Skin epidermis (tissue), 12 donors: ENCODE measurements at regions not wholly inside any gene's neighbourhood (a gene's known extent, or its start where the extent isn't known, plus 50 kb on each side); places are given as distances from the start of the nearest gene placed in this dataset.

Source experiments
- H3K27ac ChIP-seq, 21 experiments: fragments of 200-600 bp; sonication (generic) in 11 of 21; one replicate each; pipeline ENCODE4 v1.5.0; 2020; ENCODE audit warnings: mild to moderate bottlenecking in 3 of 21, inconsistent platforms in 2 of 21, moderate library complexity in 2 of 21
- H3K4me3 ChIP-seq, 7 experiments: fragments of 200-600 bp; sonication (generic) in 2 of 7; one replicate each; pipeline ENCODE4 v1.5.0; 2020; ENCODE audit warnings: inconsistent platforms in 2 of 7, mild to moderate bottlenecking in 2 of 7, moderate library complexity in 1 of 7

DNA sequence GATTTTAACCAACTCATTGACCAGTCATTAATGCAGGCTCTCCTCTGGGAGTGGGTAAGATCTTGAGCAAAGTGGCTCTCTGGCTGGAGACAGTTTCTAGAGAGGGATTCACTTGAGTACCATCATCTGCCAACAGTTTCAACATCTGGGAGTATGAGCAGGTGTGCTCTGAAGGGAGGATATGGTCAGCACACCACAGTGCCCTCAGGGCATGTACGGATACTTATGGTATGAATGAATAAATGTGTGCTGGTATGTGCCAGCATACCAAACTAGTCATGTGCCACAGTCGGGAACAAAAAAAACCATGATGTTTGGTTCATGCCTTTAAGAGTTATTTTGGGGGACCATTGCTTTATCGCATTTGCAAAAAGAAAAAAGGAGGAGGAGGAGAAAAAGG is 1197.5 kb upstream of the TENM4 start:
- H3K4me3 ChIP-seq = no peak overlapping the region
- H3K27ac ChIP-seq = no peak overlapping the region

DNA sequence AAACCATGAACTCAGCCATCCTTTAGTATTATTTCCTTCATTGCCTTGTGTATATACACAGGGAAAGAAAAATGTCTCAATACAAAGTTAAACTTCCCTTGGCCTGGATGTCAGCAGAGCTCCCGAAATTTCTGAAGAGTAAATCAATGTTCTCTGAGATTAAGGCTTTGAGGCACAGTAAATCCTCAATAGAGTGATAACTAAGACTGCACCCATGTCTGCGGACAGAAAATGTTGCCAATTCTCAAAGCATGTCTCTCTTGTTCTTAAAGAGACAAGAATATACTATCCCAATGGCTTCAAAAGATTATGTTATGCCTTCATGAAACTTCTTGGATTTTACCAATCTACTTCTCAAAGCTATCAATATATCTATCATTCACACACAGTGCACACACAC is 1196.7 kb upstream of the TENM4 start:
- no peak overlapping the region for H3K4me3 ChIP-seq
- H3K27ac ChIP-seq = no peak overlapping the region

DNA sequence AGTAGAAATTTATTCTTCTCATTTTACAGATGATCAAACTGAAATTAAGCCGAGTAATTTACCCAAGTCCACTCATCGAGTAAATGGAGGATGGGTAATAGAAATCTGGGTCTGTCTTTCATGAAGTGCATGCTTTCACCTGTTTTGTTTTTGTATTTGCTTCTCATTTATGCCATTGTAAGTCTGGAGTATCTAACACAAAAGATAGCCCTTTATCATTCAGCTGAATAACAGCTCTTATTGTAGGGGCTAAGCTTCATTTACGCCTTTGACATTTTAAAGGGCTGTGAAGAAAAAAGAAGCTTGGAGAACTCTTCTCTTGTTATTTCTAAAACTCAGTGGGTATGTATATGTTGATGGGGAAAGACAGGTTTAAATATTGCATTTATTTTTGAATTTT is 1196.2 kb upstream of the TENM4 start:
- Histone ChIP-seq H3K4me3 (no peak overlapping the region), H3K27ac (no peak overlapping the region)

DNA sequence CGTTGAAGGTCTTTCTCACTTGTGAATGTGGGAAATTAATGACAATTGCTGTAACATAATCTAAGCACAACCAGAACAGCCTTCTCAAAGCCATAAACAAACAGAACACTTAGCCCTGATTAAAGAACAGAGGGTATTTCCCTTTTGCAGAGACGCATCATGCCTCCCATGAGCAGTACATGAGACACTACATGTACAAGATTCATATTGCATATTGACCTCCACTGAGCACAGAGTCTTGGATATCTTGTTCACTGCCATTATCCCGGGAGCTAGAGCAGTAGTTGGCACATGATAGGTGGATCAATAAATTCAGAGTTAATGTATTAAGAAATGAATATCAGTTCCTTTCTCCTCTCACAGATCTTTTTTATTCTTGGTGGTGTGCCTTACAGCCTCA is 1194.3 kb upstream of the TENM4 start:
- no peak overlapping the region for H3K4me3 ChIP-seq
- H3K27ac ChIP-seq = no peak overlapping the region

DNA sequence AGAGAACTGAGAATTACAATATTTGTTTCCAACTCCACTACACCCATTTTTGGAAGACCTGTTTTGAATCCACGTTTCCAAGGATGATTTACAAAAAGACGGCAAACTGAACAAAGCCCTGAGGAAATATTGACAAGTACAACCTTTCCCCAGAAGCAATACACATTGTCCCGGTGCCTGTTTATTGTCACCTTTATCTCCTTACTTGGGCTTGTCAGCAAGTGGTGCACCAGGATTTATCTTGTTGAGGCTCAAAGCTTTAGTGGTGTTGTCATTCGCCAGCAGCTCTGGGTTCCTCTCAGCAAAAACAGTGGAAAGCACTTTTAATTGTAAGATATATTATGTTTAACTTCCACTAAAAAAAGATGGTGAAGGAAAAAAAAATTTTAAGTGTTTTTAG is 1191.9 kb upstream of the TENM4 start:
- Histone ChIP-seq H3K27ac (no peak overlapping the region), H3K4me3 (no peak overlapping the region)

DNA sequence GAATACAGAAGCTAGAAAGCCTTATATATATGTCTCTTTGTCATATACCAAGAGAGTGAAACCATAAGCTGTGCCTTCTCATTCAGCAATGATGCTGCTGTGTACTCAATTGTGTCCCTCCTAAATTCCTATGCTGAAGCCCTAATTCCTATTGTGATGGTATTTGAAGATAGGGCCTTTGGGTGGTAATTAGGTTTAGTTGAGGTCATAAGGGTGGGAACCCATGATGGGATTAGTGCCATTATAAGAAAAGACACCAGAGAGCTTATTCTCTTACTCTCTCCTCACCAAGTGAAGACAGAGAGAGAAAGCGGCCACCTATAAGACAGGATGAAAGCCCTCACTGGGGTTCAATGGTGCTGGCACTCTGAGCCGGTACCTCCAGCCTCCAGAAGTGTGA is 1191.3 kb upstream of the TENM4 start:
- H3K27ac ChIP-seq = no peak overlapping the region
- H3K4me3 ChIP-seq = no peak overlapping the region

DNA sequence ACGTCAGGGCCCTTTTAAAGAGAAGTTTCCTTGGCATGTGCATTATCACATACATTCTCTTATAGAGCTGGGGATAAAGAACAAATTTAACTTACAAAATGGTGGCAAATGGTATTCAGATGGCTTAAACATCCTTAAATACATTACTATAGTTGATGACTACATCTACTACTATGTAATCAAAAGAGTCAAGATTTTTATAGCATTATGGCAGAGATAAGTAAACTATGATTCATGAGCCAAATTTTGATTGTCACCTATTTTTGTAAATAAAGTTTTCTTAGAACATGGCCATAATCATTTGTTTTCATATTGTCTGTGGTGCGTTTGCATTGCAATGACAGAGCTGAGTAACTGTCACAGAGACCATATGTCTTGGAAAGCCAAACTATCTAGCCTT is 1188.6 kb upstream of the TENM4 start:
- Histone ChIP-seq H3K4me3 (no peak overlapping the region), H3K27ac (no peak overlapping the region)

DNA sequence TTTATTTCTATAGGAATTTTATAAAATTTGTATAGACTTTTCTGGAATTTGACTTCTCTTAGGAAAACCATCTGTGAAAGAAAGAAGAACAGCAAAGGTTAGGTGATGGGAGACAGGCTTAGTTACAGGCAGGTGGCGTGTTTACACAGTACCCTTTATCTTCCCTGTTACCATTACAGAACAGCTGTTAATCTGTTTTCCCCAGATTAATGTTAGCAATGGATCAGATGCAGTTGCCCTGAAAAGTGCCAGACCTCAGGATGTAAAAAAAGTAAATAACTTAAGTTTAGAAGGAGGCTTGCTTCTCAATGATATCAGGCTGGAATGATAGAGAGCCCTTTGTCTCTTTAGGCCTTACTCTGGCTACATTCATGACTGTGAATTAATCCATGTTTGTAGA is 1186.5 kb upstream of the TENM4 start:
- Histone ChIP-seq H3K27ac (no peak overlapping the region), H3K4me3 (no peak overlapping the region)

DNA sequence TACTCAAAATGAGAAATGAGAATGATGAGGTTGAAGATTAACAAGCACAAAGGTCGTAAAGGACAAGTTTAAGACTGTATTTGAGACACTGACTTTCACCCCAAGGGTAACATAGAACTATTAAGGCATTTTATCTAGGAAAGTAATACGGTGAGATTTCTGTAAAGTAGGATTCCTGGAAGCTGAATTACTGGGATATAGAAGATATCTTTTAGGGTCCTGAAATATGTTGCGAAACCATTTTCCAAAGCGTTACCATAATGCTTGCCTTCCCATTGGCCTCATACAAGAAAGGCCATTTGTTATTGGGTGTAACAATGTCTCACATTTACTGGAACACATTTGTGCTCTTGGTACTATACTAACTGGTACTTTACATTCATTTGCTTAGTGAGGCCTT is 1185.9 kb upstream of the TENM4 start:
- H3K4me3 ChIP-seq = no peak overlapping the region
- H3K27ac ChIP-seq = no peak overlapping the region

DNA sequence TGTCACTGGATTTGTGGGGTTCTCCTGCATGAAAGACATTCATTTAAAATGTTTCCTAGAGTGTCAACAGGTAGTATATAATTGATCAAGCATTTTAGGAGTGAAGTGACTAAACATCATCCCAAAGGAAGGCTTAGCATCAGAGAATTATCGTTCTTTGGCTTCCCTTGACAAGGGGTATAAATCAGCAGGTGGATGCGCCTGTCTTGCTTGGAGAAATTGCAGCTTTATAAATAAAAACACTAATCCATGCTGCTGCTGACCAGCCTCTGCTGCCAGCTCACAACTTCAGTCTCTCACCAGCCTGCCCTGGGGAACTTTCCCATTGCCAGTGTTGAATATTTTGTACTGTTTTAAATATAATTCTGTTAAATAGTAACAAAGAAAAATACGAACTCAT is 1184.7 kb upstream of the TENM4 start:
- Histone ChIP-seq H3K4me3 (no peak overlapping the region), H3K27ac (no peak overlapping the region)

DNA sequence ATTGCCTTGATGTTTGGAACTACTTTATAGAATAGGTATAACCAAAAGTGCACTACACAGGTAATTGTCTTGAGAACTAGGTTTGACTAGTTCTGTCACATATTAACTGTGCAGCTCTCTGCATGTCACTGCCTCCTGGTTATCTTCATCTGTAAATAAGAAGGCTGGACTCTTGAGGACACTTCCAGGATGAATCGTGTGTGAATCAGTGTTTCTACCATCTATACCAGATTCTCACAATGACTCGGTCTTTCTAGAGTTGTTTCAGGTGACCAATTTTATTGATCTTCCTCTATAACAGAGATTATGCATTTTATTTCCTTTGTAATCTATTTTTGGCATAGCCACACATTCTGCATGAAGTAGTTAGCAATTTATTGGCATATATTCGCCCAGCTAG is 1181.0 kb upstream of the TENM4 start:
- H3K4me3 ChIP-seq = no peak overlapping the region

DNA sequence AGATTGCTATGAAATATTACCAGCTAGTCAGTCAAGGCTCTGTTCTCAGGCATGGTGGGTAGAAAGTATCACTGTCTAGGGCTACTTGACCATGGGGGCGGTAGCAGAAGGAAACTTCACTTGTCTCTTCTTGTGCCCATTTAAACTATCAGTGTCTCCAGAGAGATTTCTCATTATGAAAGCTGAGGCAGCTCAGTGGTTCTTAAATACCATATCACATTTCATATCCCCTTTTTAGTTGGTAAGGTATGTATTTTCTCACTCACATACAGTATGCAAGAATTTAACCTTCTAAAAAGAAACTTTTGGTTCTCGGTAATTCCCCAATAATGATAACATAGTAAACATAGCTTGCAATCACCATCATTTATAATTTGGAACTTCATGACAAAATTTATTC is 1180.0 kb upstream of the TENM4 start:
- Histone ChIP-seq H3K4me3 (no peak overlapping the region), H3K27ac (no peak overlapping the region)

More for the DNA sequence above, 1181.0 kb upstream of the TENM4 start:
- no peak overlapping the region for H3K27ac ChIP-seq

DNA sequence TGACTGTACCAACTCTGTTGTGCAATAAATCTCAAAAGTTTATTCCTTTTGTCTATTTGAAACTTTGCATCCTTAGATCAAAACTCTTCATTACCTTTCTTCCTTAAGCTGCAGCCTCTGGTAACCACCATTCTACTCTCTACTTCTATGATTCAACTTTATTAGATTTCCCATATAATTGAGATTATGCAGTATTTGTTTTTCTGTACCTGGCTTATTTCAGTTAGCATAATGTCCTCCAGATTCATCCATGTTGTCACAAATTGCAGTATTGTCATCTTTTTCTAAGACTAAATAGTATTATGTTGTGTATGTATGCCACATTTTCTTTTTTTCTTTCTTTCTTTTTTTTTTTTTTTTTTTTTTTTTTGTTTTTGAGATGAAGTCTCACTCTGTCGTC is 1176.3 kb upstream of the TENM4 start:
- Histone ChIP-seq H3K27ac (no peak overlapping the region), H3K4me3 (no peak overlapping the region)

DNA sequence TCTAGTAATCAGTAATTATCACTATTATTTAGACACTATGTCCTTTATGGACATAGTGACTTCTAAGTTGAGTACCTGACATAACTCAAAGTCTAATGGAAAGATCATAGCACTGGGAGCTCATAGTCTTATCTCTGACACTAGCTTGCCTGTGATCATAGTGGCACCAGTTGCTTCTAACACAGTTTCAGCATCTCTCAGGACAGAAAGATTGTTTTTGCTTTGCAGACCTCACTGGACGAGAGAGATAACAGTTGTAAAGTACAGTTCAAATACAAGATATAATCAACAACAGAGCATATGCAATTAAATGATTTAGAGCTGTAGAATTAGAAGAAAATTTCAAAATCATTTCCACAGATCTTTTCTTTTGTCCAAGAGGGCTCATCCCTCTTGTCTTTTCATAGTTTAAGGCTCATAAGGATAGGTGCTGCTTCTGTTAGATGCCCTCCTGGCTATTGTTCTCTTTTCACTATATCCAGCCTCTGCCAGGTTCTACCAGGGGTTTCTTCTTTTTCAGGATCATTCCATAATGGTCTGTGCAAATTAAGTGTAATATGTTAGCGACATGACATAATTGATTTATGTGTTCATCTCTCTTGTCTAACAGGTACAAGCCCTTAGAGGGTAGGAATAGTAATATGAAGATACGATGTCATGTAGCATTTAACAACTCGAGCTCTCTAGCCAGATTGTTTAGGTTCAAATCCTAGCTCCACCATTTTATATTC is 1175.4 kb upstream of the TENM4 start:
- H3K4me3 ChIP-seq = no peak overlapping the region
- no peak overlapping the region for H3K27ac ChIP-seq

DNA sequence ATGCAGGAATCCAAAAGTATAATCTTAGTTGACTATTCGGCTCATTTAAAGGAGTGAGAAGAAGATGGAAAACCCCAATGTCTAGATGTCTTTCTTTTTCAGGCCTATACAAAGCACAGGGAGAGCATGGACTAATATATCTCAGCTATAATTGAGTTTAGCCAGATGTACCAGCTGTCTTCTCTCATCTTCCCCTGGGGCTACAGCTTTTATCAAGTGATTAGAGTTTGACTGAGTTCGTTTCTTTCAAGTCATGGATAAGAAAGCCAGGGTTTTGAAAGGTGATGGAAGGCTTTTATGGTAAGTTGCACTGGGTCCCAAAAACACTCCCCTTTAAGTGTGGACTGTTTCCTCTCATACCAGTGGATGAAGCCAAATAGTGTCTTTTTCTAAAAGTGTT is 1172.8 kb upstream of the TENM4 start:
- Histone ChIP-seq H3K4me3 (no peak overlapping the region), H3K27ac (no peak overlapping the region)

DNA sequence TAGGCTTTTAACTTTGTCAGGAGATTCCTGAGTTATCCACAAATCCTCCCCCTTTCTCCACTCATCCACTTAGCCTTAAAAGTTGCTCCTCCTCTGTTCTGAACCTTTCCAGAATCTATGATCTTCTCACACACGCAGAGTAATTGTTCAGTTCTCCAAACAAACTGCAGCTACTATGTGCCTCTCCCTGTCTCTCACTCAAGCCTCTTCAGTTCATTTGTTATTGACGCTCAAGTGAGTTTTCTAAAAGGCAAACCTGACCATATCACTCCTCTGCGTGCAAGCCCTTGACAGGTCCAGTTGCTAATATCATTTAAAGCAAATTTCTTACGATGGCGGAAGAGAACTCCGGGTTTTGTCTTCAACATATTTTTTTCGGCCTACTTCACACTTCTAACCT is 1169.7 kb upstream of the TENM4 start:
- Histone ChIP-seq H3K4me3 (no peak overlapping the region), H3K27ac (no peak overlapping the region)

DNA sequence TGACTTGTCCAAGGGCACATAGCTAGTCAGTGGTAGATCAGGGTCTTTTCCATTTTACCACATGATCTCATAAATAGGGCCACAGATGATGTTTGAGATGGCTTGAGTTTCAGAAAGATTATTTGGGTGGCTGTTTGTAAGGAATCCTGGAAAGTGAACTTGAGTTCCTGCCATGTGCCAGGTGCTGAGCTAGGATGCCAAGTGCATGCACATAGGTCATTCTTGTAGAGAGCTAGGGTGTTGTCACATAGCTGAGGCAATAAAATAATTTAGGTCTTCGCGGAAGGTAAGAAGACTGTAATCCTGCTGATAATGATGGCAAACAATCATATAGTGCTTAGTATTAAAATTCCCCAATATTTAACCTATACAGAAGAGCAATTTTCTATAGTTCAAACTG is 1162.6 kb upstream of the TENM4 start:
- Histone ChIP-seq H3K27ac (no peak overlapping the region), H3K4me3 (no peak overlapping the region)

DNA sequence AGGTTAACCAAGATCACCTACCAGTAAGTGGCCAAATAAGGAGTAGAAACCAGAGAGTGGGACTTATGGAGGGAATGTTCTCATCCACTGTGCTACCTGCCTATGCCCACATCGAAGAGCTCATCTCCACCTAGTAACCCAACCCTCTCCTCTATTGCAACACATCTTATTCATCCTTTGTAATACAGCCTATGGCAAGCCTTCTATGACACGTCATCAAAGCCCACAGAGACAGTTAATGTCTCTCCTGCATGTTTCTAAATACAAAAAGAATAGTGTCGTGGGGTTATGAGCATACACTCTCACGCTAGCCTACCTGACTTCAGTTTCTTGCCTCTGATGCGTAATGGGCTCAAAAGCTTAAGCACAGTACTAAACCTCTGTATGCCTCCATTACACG is 1158.1 kb upstream of the TENM4 start:
- H3K4me3 ChIP-seq = no peak overlapping the region
- no peak overlapping the region for H3K27ac ChIP-seq

DNA sequence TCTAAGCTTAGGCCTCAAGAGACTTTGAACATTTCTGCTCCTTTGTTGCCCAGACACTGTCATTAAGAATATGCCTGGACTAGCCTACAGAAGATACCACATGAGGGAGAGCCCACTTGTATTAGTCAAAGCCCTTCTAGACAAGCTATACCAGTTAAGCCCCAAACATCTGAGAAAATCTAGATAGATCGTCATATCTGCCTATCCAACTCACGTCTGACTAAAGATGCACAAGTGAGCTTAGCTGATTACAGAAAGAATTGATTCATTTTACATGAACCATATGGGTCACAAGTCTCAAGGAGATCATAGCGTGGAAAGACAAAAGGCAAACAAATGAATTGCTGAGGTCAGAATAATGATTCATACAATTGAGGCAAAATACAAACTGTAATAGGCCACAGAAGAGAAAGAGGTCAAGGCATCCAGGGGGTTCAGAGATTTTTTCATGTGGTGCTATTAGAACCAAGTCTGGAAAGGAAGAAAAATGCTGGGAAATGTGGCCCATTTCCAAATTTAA is 1155.5 kb upstream of the TENM4 start:
- Histone ChIP-seq H3K27ac (no peak overlapping the region), H3K4me3 (no peak overlapping the region)

DNA sequence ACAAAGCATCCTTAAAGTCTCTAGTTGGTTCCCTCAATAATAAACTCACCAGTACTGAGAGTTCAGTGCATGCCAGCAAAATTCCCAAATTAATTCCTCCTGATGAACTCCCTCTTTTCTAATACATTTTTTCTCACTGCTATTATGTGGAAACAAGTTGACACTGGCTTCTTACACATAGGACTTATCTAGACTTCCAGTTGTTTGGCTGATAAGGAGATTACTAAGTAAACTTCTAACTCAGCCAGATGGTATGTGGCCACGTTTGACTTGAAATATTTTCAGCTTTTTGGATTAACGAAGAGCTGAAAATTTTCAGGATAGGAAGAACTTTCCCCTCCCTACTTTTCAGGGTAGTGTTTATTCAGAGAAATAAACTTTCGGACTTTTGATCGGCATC is 1154.2 kb upstream of the TENM4 start:
- Histone ChIP-seq H3K27ac (no peak overlapping the region), H3K4me3 (no peak overlapping the region)

DNA sequence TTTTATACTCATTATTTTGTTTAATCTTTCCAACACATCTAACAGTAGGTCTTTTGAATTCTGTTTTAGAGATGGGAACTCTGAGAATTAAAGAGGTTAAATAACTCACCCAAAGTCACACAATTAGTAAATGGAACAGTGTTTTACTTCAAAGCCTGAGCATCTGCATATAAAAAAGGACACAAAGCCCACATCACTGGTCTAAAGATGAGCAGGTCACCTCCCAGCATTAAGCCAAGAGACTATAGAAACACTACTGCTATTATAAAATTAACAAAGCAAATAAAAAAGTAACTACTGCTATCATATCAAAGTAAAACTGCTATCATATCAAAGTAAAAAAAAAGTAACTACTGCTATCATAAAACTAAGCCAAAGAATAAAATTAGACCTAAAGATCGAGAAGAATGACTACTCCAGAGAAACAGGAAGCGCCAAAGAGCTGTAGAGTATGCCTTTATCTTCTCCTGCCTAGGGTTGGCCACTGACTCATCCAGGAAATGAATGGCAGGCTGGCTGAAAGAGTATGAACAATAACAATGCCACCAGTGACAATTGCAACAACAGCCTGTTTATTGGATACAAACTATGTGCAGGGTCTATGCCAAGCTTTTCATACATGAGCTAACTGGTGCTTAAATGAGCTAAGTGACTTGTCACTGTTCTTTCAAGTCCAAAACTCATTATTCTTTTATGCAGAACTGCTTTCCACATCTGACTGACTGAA is 1153.0 kb upstream of the TENM4 start:
- H3K27ac ChIP-seq = no peak overlapping the region
- no peak overlapping the region for H3K4me3 ChIP-seq

DNA sequence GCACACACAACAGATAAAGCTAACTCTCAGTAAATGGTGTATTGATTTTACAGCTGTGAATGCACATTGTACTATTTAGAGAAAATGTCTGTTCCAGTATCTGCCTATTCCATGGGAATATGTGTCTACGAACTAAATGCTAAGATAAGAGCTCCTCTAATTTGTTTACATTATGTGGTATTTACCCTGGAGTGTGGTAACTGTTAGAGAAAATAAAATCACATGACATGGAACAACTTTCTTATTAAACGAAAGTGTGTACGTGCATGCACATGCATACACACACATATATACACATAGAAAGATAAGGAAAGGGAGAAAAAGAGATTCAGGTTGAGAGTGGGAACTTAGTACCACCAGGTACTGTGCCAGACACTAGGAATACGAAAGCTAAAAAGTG is 1151.7 kb upstream of the TENM4 start:
- H3K4me3 ChIP-seq = no peak overlapping the region
- H3K27ac ChIP-seq = no peak overlapping the region
